ENCODE measurements at regions not wholly inside any gene's neighbourhood (a gene's known extent, or its start where the extent isn't known, plus 50 kb on each side); places are given as distances from the start of the nearest gene placed in this dataset.

DNA sequence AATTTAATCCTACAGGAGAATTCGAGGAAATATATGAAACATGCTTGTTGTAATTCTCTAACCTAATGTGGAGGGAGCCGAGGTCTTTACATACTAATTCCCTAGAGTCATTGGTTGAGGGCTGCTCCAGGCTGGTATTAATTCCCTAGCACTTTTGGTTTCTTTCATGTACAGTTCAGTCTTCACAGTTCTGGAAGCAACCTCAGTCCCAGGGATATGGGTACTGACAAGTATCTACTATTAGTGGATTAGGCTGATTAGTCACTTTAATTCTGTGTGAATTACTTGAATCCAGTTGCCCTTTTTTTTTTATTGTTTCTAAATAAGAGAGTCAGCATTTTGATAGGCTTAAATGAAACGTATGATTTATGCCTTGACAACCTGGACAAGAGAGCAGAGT is 172.3 kb upstream of the HTR2A start:
- ATAC-seq (no peak), DNase-seq (no peak)
- no peaks in the 10 kb centered on the region for H3K4me1 ChIP-seq (ENCODE audit: low read depth)
- peaks cover 18% of the 10 kb centered on the region for H3K9me3 ChIP-seq
- TF ChIP-seq, protein P1, sequence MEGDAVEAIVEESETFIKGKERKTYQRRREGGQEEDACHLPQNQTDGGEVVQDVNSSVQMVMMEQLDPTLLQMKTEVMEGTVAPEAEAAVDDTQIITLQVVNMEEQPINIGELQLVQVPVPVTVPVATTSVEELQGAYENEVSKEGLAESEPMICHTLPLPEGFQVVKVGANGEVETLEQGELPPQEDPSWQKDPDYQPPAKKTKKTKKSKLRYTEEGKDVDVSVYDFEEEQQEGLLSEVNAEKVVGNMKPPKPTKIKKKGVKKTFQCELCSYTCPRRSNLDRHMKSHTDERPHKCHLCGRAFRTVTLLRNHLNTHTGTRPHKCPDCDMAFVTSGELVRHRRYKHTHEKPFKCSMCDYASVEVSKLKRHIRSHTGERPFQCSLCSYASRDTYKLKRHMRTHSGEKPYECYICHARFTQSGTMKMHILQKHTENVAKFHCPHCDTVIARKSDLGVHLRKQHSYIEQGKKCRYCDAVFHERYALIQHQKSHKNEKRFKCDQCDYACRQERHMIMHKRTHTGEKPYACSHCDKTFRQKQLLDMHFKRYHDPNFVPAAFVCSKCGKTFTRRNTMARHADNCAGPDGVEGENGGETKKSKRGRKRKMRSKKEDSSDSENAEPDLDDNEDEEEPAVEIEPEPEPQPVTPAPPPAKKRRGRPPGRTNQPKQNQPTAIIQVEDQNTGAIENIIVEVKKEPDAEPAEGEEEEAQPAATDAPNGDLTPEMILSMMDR (IDR thresholded peaks at IDR 0.05): no peak
- no peaks in the 10 kb centered on the region for H3K36me3 ChIP-seq (ENCODE audit: low read depth)
- intact Hi-C loops (cut with DNase I, micrococcal nuclease): no loop called here
- no peak overlapping the region for H3K4me3 ChIP-seq

GRCh38 chr13:47067306-47067705 is 170.5 kb upstream of the HTR2A start:
- Histone ChIP-seq H3K36me3 (ENCODE audit: low read depth) (no peaks in the 10 kb centered on the region), H3K4me3 (no peak overlapping the region), H3K9me3 (peaks cover 23% of the 10 kb centered on the region), H3K4me1 (ENCODE audit: low read depth) (no peaks in the 10 kb centered on the region)
- TF ChIP-seq, protein P1 (IDR thresholded peaks at IDR 0.05): no peak
- ATAC-seq: no peak
- DNase-seq: no peak
- intact Hi-C loops (cut with DNase I, micrococcal nuclease): no loop called here

DNA sequence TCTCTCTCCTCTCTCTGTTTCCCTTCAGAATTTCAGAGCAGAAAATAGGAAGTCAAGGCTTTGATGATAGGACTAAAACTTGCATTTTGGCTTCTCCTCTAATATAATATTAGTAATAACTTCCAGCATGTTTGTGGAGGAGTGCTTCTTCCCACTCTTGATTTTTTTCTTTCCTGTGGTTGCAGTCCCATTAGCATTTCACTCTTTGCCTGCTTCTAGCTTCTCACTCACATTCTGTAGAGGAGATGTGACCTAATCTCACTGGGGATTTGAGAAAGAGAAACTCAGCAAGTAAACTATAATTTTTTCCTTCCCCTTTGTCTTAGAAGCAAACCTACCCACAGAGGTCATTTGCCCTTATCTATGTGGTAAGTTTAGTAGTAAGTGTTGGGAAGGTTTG is 169.4 kb upstream of the HTR2A start:
- Histone ChIP-seq H3K4me3 (no peak overlapping the region), H3K4me1 (ENCODE audit: low read depth) (no peaks in the 10 kb centered on the region), H3K9me3 (peaks cover 32% of the 10 kb centered on the region), H3K36me3 (ENCODE audit: low read depth) (no peaks in the 10 kb centered on the region)
- DNase-seq (no peak), ATAC-seq (no peak)
- intact Hi-C loops (cut with DNase I, micrococcal nuclease): no loop called here
- TF ChIP-seq, protein P1 (IDR thresholded peaks at IDR 0.05): no peak

DNA sequence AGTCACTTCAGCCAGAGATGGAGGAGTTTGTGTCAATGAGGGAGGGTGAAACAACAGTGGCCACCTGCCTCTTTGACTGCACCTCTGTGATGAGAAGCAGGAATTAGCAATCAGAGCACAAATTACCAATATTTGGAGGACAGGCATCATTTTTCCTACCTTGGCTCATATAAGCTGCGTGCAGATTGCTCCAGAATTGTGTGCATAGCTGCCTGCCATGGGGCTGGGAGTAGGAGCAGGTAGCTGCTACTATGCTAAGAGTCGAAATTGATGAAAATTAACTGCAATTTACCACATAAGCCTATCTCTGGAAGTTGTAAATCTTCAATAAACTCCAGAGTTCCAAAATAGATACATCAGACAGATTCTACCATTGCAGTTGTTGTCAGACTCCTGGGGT is 167.5 kb upstream of the HTR2A start:
- intact Hi-C loops (cut with DNase I, micrococcal nuclease): no loop called here
- H3K4me1 ChIP-seq (ENCODE audit: low read depth): no peaks in the 10 kb centered on the region
- H3K9me3 ChIP-seq: peaks cover 36% of the 10 kb centered on the region
- TF ChIP-seq, protein P1 (IDR thresholded peaks at IDR 0.05): no peak
- no peak for DNase-seq
- no peak for ATAC-seq
- no peak overlapping the region for H3K4me3 ChIP-seq
- no peaks in the 10 kb centered on the region for H3K36me3 ChIP-seq (ENCODE audit: low read depth)

DNA sequence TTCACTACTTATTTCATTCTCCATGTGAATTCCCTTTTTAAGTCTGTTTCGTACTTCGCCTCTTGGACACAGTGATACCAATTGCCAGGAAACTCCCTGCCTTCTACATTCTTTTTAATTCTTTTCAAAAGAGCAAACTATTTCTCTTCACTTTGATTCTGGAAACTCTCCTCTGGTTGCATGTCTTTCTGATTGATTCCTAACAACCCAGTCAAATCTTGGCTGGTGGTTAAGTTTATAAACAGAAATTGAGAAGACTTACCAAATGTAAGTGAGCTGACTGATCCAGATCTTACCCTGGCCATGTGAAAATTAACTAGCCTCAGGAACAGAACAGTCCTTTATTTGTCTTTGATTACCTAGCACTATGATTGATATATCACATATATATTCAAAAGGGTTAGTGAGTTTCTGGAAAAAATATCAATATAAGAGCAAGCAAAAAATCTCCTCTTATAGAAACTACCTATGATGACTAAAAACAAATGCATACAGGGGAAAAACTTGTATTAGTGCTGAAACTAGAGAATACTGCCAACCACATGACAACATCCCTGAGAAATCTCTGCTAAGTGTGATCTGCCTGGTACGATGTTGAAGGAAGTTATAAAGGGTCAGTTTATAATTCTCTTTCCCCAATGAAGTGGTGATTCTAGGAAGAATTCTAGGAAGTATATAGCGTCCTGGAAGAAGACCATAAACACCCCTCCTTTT is 152.6 kb upstream of the HTR2A start:
- no peaks in the 10 kb centered on the region for H3K9me3 ChIP-seq
- ATAC-seq: no peak
- no peaks in the 10 kb centered on the region for H3K36me3 ChIP-seq (ENCODE audit: low read depth)
- H3K4me3 ChIP-seq: no peak overlapping the region
- intact Hi-C loops (cut with DNase I, micrococcal nuclease): no loop called here
- TF ChIP-seq, protein P1 (IDR thresholded peaks at IDR 0.05): no peak
- no peak for DNase-seq
- H3K4me1 ChIP-seq (ENCODE audit: low read depth): no peaks in the 10 kb centered on the region

- no peaks in the 10 kb centered on the region for H3K4me1 ChIP-seq (ENCODE audit: low read depth)
- ATAC-seq: no peak
- intact Hi-C loops (cut with DNase I, micrococcal nuclease): no loop called here
- H3K36me3 ChIP-seq (ENCODE audit: low read depth): no peaks in the 10 kb centered on the region
- no peak overlapping the region for H3K4me3 ChIP-seq
- H3K9me3 ChIP-seq: no peaks in the 10 kb centered on the region
- TF ChIP-seq, protein P1 (IDR thresholded peaks at IDR 0.05): no peak
- no peak for DNase-seq
Observed at GRCh38 chr13:47046706-47047105, 149.9 kb upstream of the HTR2A start.
